Activated CD4-positive, alpha-beta T cell treated with anti-CD3 and anti-CD28 coated beads, Interleukin-10, Interleukin-2, amounts not matched to agents 100 ng/mL and 50 ng/mL, durations not matched to agents 16 hours and 8 hours (primary cell): ENCODE measurements at regions not wholly inside any gene's neighbourhood (a gene's known extent, or its start where the extent isn't known, plus 50 kb on each side); places are given as distances from the start of the nearest gene placed in this dataset.
"Not testable (repeated sequence)": the region's sequence is repeated elsewhere in the genome, so short reads cannot be mapped to it uniquely, and the experiment has no call there.

Experiments used
- DNase-seq: peaks from one replicate; pipeline ENCODE4 v3.0.0-alpha.2; 2020

- DNase-seq: no peak
Measured at GRCh38 chr15:68482246-68482645, 50.3 kb upstream of the ITGA11 start.

GRCh38 chr15:68483165-68483564, 51.2 kb upstream of the ITGA11 start:
- DNase-seq: no peak

GRCh38 chr15:68484220-68484619, 52.3 kb upstream of the ITGA11 start:
- DNase-seq: no peak

GRCh38 chr15:68484696-68485400, 52.9 kb upstream of the ITGA11 start:
- DNase-seq: no peak

GRCh38 chr15:68485721-68486360, 53.9 kb upstream of the ITGA11 start:
- DNase-seq: no peak

GRCh38 chr15:68487087-68487843, 55.3 kb upstream of the ITGA11 start:
- DNase-seq: no peak

- no peak for DNase-seq
Measured at GRCh38 chr15:68488290-68488689, 56.3 kb upstream of the ITGA11 start.

GRCh38 chr15:68488966-68489365, 57.0 kb upstream of the ITGA11 start:
- DNase-seq: no peak

- no peak for DNase-seq
Measured at GRCh38 chr15:68489421-68489820, 57.5 kb upstream of the ITGA11 start.

GRCh38 chr15:68491415-68492106, 59.6 kb upstream of the ITGA11 start:
- DNase-seq: no peak

GRCh38 chr15:68492855-68493254, 60.9 kb upstream of the ITGA11 start:
- DNase-seq: no peak

GRCh38 chr15:68493629-68494028, 61.7 kb upstream of the ITGA11 start:
- no peak for DNase-seq

- no peak for DNase-seq
Measured at GRCh38 chr15:68494573-68495110, 62.7 kb upstream of the ITGA11 start.

- no peak for DNase-seq
Measured at GRCh38 chr15:68495221-68495950, 63.4 kb upstream of the ITGA11 start.

- DNase-seq: no peak
Measured at GRCh38 chr15:68495981-68496705, 64.2 kb upstream of the ITGA11 start.

- DNase-seq: not testable (repeated sequence)
Measured at GRCh38 chr15:68496751-68497150, 64.8 kb upstream of the ITGA11 start.

- no peak for DNase-seq
Measured at GRCh38 chr15:68497206-68497910, 65.4 kb upstream of the ITGA11 start.

- DNase-seq: no peak
Measured at GRCh38 chr15:68498076-68498475, 66.1 kb upstream of the ITGA11 start.

- no peak for DNase-seq
Measured at GRCh38 chr15:68499620-68500312, 67.8 kb upstream of the ITGA11 start.
